ENCODE measurements at regions not wholly inside any gene's neighbourhood (a gene's known extent, or its start where the extent isn't known, plus 50 kb on each side); places are given as distances from the start of the nearest gene placed in this dataset.
"Not testable (repeated sequence)": the region's sequence is repeated elsewhere in the genome, so short reads cannot be mapped to it uniquely, and the experiment has no call there.

DNA sequence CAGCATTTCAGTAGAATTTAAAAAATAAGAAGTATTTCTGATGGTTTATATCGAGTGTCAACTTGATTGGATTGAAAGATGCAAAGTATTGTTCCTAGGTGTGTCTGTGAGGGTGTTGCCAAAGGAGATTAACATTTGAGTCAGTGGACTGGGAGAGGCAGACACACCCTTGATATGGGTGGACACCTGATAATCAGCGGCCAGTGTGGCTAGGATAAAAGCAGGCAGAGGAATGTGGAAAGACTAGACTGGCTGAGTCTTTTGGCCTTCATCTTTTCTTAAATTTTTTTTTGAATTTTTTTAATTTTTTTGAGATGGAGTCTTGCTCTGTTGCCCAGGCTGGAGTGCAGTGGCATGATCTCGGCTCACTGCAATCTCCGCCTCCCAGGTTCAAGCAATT, 582.0 kb downstream of the STIM2 start:
- not testable (repeated sequence) for H3K27me3 ChIP-seq (ENCODE audit: low read length); H3K9me2 ChIP-seq (replicated peaks; ENCODE audit: insufficient read depth, low read length); DNase-seq; H3K9ac ChIP-seq (ENCODE audit: low read length); H3K79me2 ChIP-seq (ENCODE audit: low read length); H3K36me3 ChIP-seq (ENCODE audit: insufficient read depth, low read length); H2AFZ ChIP-seq (ENCODE audit: low read length); H3K4me1 ChIP-seq (ENCODE audit: low read length); H3K4me2 ChIP-seq (ENCODE audit: low read depth, low read length, poor library complexity, severe bottlenecking); H3K27ac ChIP-seq (ENCODE audit: low read length); H3K9me3 ChIP-seq (ENCODE audit: low read length); H4K20me1 ChIP-seq (ENCODE audit: insufficient read depth, low read depth, low read length); H3K4me3 ChIP-seq (ENCODE audit: low read length)

DNA sequence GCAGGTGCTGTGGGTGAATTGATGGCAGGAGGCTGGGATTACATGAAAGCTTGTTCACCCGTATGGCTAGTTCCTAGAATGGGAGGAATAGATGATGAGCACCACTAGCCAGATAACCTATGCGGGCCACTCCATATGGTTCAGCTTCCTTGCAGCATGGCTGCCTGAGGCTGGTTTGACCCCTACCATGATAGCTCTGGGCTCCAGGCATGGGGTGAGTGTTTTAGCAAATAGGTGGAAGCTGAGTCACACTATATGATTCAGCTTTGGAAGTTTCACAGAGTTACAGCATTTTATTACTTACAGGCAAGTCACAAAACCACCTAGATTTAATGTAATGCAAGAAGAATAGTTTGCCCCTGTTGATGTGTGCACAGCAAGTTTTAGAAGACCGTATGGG, 603.2 kb downstream of the STIM2 start:
- H4K20me1 ChIP-seq (ENCODE audit: insufficient read depth, low read depth, low read length), result no peaks in the 10 kb centered on the region
- no peak for DNase-seq
- H3K36me3 ChIP-seq (ENCODE audit: insufficient read depth, low read length), result no peaks in the 10 kb centered on the region
- H3K4me2 ChIP-seq (ENCODE audit: low read depth, low read length, poor library complexity, severe bottlenecking), result no peak overlapping the region
- H3K4me3 ChIP-seq (ENCODE audit: low read length), result no peak overlapping the region
- no peaks in the 10 kb centered on the region for H3K9me3 ChIP-seq (ENCODE audit: low read length)
- H3K27ac ChIP-seq (ENCODE audit: low read length), result no peak overlapping the region
- no peaks in the 10 kb centered on the region for H3K4me1 ChIP-seq (ENCODE audit: low read length)
- H3K9ac ChIP-seq (ENCODE audit: low read length), result no peak overlapping the region
- H3K9me2 ChIP-seq (replicated peaks; ENCODE audit: insufficient read depth, low read length), result no peaks in the 10 kb centered on the region
- H3K79me2 ChIP-seq (ENCODE audit: low read length), result no peaks in the 10 kb centered on the region
- 0 out of 2 replicates have a peak, but pooled peaks cover 3% of the 10 kb centered on the region for H3K27me3 ChIP-seq (ENCODE audit: low read length)
- no peak overlapping the region for H2AFZ ChIP-seq (ENCODE audit: low read length)

DNA sequence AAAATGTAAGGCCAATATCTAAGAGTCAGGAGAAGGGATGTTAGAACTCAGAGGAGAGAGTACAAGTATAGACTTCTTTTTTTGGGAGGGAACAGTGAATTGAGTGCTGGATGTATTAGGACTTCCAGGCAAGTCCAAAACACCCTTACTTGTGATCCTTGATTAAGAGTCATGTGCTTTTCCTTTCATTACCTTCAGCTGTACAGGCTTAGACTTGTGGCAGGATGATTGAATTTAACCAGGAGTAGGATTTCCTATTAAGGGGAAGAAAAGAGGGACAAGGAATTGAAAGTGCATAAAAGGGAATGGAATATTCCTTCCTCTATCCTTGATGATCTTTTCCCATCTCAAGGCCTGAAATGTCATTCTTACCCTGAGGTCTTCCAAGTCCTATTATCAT, 606.7 kb downstream of the STIM2 start:
- Histone ChIP-seq H3K9me3 (ENCODE audit: low read length) (no peaks in the 10 kb centered on the region), H3K4me2 (ENCODE audit: low read depth, low read length, poor library complexity, severe bottlenecking) (no peak overlapping the region), H2AFZ (ENCODE audit: low read length) (no peak overlapping the region), H4K20me1 (ENCODE audit: insufficient read depth, low read depth, low read length) (no peaks in the 10 kb centered on the region), H3K36me3 (ENCODE audit: insufficient read depth, low read length) (no peaks in the 10 kb centered on the region), H3K27me3 (ENCODE audit: low read length) (0 out of 2 replicates have a peak, but pooled peaks cover 3% of the 10 kb centered on the region), H3K4me1 (ENCODE audit: low read length) (no peaks in the 10 kb centered on the region), H3K9ac (ENCODE audit: low read length) (no peak overlapping the region), H3K4me3 (ENCODE audit: low read length) (no peak overlapping the region), H3K79me2 (ENCODE audit: low read length) (no peaks in the 10 kb centered on the region), H3K27ac (ENCODE audit: low read length) (no peak overlapping the region), H3K9me2 (replicated peaks; ENCODE audit: insufficient read depth, low read length) (no peaks in the 10 kb centered on the region)
- no peak for DNase-seq

DNA sequence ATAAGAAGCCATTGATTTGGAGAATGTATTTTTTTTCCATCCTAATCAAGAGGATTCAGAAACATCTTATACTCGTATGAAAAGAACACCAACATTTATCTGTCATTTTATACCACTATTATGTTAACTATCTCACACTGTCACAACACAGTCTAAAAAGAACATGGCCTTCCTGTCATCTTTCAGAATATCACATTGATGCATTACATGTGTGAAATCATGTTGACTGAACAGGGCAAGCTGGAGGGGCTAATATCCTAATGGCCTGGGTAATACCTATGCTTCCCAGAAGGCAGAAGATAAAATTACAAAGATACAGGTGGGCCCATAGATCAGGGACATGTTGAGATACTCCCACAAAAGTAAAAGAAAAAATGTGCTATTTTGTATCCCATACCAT, 611.7 kb downstream of the STIM2 start:
- H3K36me3 ChIP-seq (ENCODE audit: insufficient read depth, low read length), result no peaks in the 10 kb centered on the region
- no peaks in the 10 kb centered on the region for H3K9me2 ChIP-seq (replicated peaks; ENCODE audit: insufficient read depth, low read length)
- no peak overlapping the region for H2AFZ ChIP-seq (ENCODE audit: low read length)
- H4K20me1 ChIP-seq (ENCODE audit: insufficient read depth, low read depth, low read length), result no peaks in the 10 kb centered on the region
- no peaks in the 10 kb centered on the region for H3K79me2 ChIP-seq (ENCODE audit: low read length)
- H3K27ac ChIP-seq (ENCODE audit: low read length), result no peak overlapping the region
- no peak overlapping the region for H3K4me3 ChIP-seq (ENCODE audit: low read length)
- H3K4me2 ChIP-seq (ENCODE audit: low read depth, low read length, poor library complexity, severe bottlenecking), result no peak overlapping the region
- no peaks in the 10 kb centered on the region for H3K4me1 ChIP-seq (ENCODE audit: low read length)
- no peaks in the 10 kb centered on the region for H3K9me3 ChIP-seq (ENCODE audit: low read length)
- DNase-seq, result no peak
- no peaks in the 10 kb centered on the region for H3K27me3 ChIP-seq (ENCODE audit: low read length)
- H3K9ac ChIP-seq (ENCODE audit: low read length), result no peak overlapping the region

DNA sequence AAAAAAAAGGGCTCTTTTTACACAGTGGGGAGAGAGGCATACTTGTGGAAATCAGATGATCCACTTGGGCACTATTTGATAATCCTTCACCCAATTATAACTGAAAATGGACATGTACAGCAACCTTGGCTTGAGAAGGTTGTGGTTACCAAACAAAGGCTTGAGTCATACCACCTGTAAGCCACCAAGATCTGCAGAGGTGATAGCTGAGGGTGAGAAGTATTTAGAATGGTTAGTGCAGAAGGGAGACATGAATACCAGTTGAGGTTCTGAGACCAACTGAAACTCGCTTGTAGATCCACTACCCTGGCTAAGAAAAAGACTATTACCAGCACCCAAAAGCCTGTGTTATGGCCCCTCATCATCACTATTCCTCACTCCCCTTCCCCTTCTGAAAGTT, 614.0 kb downstream of the STIM2 start:
- H3K4me3 ChIP-seq (ENCODE audit: low read length), result no peak overlapping the region

DNA sequence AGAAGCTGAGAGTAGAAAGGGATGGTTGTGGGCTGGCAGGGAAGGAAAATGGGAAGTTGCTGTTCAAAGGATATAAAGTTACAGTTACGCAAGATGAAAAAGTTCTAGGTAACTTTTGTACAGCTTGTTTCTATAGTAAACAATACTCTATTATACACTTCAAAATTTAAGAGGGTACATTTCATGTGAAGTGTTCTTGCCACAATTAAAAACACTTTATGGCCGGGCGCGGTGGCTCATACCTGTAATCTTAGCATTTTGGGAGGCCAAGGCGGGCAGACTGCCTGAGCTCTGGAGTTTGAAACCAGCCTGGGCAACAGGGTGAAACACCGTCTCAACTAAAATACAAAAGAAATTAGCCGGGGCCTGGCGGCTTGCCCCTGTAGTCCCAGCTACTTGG, 623.6 kb downstream of the STIM2 start:
- Histone ChIP-seq H3K36me3 (ENCODE audit: insufficient read depth, low read length) (no peaks in the 10 kb centered on the region), H3K9me2 (replicated peaks; ENCODE audit: insufficient read depth, low read length) (no peaks in the 10 kb centered on the region), H2AFZ (ENCODE audit: low read length) (no peak overlapping the region), H3K79me2 (ENCODE audit: low read length) (no peaks in the 10 kb centered on the region), H3K4me2 (ENCODE audit: low read depth, low read length, poor library complexity, severe bottlenecking) (no peak overlapping the region), H3K4me1 (ENCODE audit: low read length) (no peaks in the 10 kb centered on the region), H4K20me1 (ENCODE audit: insufficient read depth, low read depth, low read length) (no peaks in the 10 kb centered on the region), H3K27me3 (ENCODE audit: low read length) (no peaks in the 10 kb centered on the region), H3K9me3 (ENCODE audit: low read length) (no peaks in the 10 kb centered on the region), H3K4me3 (ENCODE audit: low read length) (no peak overlapping the region), H3K27ac (ENCODE audit: low read length) (no peak overlapping the region), H3K9ac (ENCODE audit: low read length) (no peak overlapping the region)
- DNase-seq, result no peak

More for the DNA sequence above, 614.0 kb downstream of the STIM2 start:
- no peaks in the 10 kb centered on the region for H3K9me2 ChIP-seq (replicated peaks; ENCODE audit: insufficient read depth, low read length)
- no peaks in the 10 kb centered on the region for H4K20me1 ChIP-seq (ENCODE audit: insufficient read depth, low read depth, low read length)
- no peaks in the 10 kb centered on the region for H3K27me3 ChIP-seq (ENCODE audit: low read length)
- H2AFZ ChIP-seq (ENCODE audit: low read length), result no peak overlapping the region
- H3K9me3 ChIP-seq (ENCODE audit: low read length), result no peaks in the 10 kb centered on the region
- H3K9ac ChIP-seq (ENCODE audit: low read length), result no peak overlapping the region
- H3K4me1 ChIP-seq (ENCODE audit: low read length), result no peaks in the 10 kb centered on the region
- no peak for DNase-seq
- H3K36me3 ChIP-seq (ENCODE audit: insufficient read depth, low read length), result no peaks in the 10 kb centered on the region
- H3K27ac ChIP-seq (ENCODE audit: low read length), result no peak overlapping the region
- no peak overlapping the region for H3K4me2 ChIP-seq (ENCODE audit: low read depth, low read length, poor library complexity, severe bottlenecking)
- H3K79me2 ChIP-seq (ENCODE audit: low read length), result no peaks in the 10 kb centered on the region

DNA sequence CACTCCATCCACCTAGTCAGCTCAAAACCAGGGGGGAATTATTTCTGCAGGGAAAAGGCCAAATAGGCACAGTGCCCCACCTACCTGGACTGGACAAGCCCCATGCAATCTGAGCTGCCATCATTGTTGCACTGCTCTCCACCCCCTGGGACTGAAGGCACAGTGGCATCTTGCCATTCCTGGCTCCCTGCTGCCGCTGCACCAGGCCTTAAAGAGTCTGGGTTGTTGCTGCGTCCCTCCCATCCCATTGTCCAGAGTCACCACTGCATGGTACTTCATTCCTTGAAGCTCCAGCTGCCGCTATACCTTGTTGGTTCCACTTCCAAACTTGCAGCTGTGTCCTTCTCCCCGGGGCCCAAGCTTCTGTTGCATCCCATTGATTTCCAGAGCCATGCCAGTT, 629.7 kb downstream of the STIM2 start:
- H3K4me3 ChIP-seq (ENCODE audit: low read length), result no peak overlapping the region
- H3K4me2 ChIP-seq (ENCODE audit: low read depth, low read length, poor library complexity, severe bottlenecking), result no peak overlapping the region
- no peaks in the 10 kb centered on the region for H3K4me1 ChIP-seq (ENCODE audit: low read length)
- no peaks in the 10 kb centered on the region for H3K9me3 ChIP-seq (ENCODE audit: low read length)
- DNase-seq, result no peak
- H2AFZ ChIP-seq (ENCODE audit: low read length), result no peak overlapping the region
- H3K27me3 ChIP-seq (ENCODE audit: low read length), result no peaks in the 10 kb centered on the region
- H3K27ac ChIP-seq (ENCODE audit: low read length), result no peak overlapping the region
- no peaks in the 10 kb centered on the region for H4K20me1 ChIP-seq (ENCODE audit: insufficient read depth, low read depth, low read length)
- no peak overlapping the region for H3K9ac ChIP-seq (ENCODE audit: low read length)
- no peaks in the 10 kb centered on the region for H3K79me2 ChIP-seq (ENCODE audit: low read length)
- no peaks in the 10 kb centered on the region for H3K36me3 ChIP-seq (ENCODE audit: insufficient read depth, low read length)
- no peaks in the 10 kb centered on the region for H3K9me2 ChIP-seq (replicated peaks; ENCODE audit: insufficient read depth, low read length)

DNA sequence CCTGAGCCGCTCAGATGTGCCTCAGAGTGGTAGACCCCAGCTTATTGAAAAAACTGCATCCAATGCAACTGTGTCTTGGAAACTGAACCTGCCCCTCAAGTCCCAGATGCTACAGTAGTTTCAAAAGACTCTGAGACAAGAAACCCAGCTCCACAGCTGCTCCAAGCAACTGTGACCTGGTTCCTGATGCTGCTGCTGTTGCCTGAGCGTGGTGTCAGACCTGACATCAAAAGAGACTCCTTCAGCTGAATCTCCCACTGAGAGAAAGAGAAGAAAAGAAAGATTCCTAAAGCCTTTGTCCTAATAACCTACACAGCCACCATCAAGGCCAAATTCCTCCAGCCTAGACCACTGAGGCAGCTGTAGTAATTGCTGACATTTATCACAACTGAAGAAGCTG, 630.1 kb downstream of the STIM2 start:
- no peak overlapping the region for H3K27ac ChIP-seq (ENCODE audit: low read length)
- H4K20me1 ChIP-seq (ENCODE audit: insufficient read depth, low read depth, low read length), result no peaks in the 10 kb centered on the region
- H3K9ac ChIP-seq (ENCODE audit: low read length), result no peak overlapping the region
- no peaks in the 10 kb centered on the region for H3K36me3 ChIP-seq (ENCODE audit: insufficient read depth, low read length)
- no peak overlapping the region for H3K4me3 ChIP-seq (ENCODE audit: low read length)
- no peaks in the 10 kb centered on the region for H3K9me3 ChIP-seq (ENCODE audit: low read length)
- DNase-seq, result no peak
- H3K4me1 ChIP-seq (ENCODE audit: low read length), result no peaks in the 10 kb centered on the region
- no peaks in the 10 kb centered on the region for H3K9me2 ChIP-seq (replicated peaks; ENCODE audit: insufficient read depth, low read length)
- no peak overlapping the region for H3K4me2 ChIP-seq (ENCODE audit: low read depth, low read length, poor library complexity, severe bottlenecking)
- H3K27me3 ChIP-seq (ENCODE audit: low read length), result no peaks in the 10 kb centered on the region
- no peaks in the 10 kb centered on the region for H3K79me2 ChIP-seq (ENCODE audit: low read length)
- no peak overlapping the region for H2AFZ ChIP-seq (ENCODE audit: low read length)

DNA sequence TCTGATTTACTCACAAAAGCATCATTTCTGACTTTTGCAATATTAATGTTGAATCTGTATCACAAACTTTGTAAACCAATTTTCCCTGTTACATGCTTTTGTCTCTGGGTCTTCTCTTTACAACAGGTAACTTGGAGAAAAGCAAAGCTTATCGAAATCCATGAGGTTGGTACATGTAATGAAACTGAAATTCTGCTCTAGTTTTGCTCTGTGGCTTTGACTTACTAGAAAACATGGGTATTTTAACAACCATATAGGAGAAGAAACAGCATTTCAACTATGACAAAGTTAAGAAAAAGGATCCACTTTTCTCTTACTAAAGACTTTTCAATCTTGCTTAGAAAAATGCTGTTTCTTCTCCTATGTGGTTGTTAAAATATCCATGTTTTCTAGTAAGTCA, 645.8 kb downstream of the STIM2 start:
- no peak overlapping the region for H3K4me3 ChIP-seq (ENCODE audit: low read length)
- H3K9ac ChIP-seq (ENCODE audit: low read length), result no peak overlapping the region
- 0 out of 2 replicates have a peak, but pooled peaks cover 4% of the 10 kb centered on the region for H3K9me2 ChIP-seq (replicated peaks; ENCODE audit: insufficient read depth, low read length)
- no peak overlapping the region for H3K27ac ChIP-seq (ENCODE audit: low read length)
- no peak overlapping the region for H3K4me2 ChIP-seq (ENCODE audit: low read depth, low read length, poor library complexity, severe bottlenecking)
- H3K27me3 ChIP-seq (ENCODE audit: low read length), result no peaks in the 10 kb centered on the region
- no peaks in the 10 kb centered on the region for H3K9me3 ChIP-seq (ENCODE audit: low read length)
- no peaks in the 10 kb centered on the region for H3K36me3 ChIP-seq (ENCODE audit: insufficient read depth, low read length)
- H3K4me1 ChIP-seq (ENCODE audit: low read length), result no peaks in the 10 kb centered on the region
- no peaks in the 10 kb centered on the region for H4K20me1 ChIP-seq (ENCODE audit: insufficient read depth, low read depth, low read length)
- no peak for DNase-seq
- H2AFZ ChIP-seq (ENCODE audit: low read length), result no peak overlapping the region
- H3K79me2 ChIP-seq (ENCODE audit: low read length), result no peaks in the 10 kb centered on the region

Measured in Karpas-422 (cell line).